Ishikawa (cell line): ENCODE measurements at regions not wholly inside any gene's neighbourhood (a gene's known extent, or its start where the extent isn't known, plus 50 kb on each side); places are given as distances from the start of the nearest gene placed in this dataset.

ENCODE experiments used
- CEBPB ChIP-seq: IDR thresholded peaks from 2 replicates; pipeline ENCODE4 v1.6.1; 2012
- CREB1 ChIP-seq: IDR thresholded peaks from 2 replicates; pipeline ENCODE4 v1.6.1; 2012; ENCODE audit warnings: low read depth
- EP300 ChIP-seq: IDR thresholded peaks from 2 replicates; pipeline ENCODE4 v1.6.1; 2012; ENCODE audit warnings: borderline replicate concordance
- REST ChIP-seq: IDR thresholded peaks from 2 replicates; pipeline ENCODE4 v1.6.1; 2012; ENCODE audit warnings: low read depth, mild to moderate bottlenecking
- USF1 ChIP-seq: IDR thresholded peaks from 2 replicates; pipeline ENCODE4 v1.6.1; 2012
- ZBTB7A ChIP-seq: IDR thresholded peaks from 2 replicates; pipeline ENCODE4 v1.6.1; 2012; ENCODE audit warnings: low read depth

GRCh38 chr4:81756973-81757372, 285.3 kb upstream of the RASGEF1B start:
- TF ChIP-seq CREB1: no peak
- no peak for TF ChIP-seq EP300
- TF ChIP-seq CEBPB: no peak
- TF ChIP-seq ZBTB7A: no peak
- TF ChIP-seq USF1: no peak
- TF ChIP-seq REST: no peak
